HG02571 (cell line): ENCODE measurements at regions not wholly inside any gene's neighbourhood (a gene's known extent, or its start where the extent isn't known, plus 50 kb on each side); places are given as distances from the start of the nearest gene placed in this dataset.
"Not testable (repeated sequence)": the region's sequence is repeated elsewhere in the genome, so short reads cannot be mapped to it uniquely, and the experiment has no call there.

Source experiments
- ATAC-seq: cut with Tn5 transposase; IDR thresholded peaks from one replicate; pipeline ENCODE4 v1.9.1; 2021; ENCODE audit warnings: mild to moderate bottlenecking, moderate library complexity; ENCODE audit not compliant: unreplicated experiment

- ATAC-seq: no peak
These were observed 967.2 kb downstream of the RPA4 start for GRCh38 chrX:97850911-97851310.

GRCh38 chrX:97854086-97854485 lies 970.4 kb downstream of the RPA4 start:
- ATAC-seq: no peak

GRCh38 chrX:97858592-97858991 lies 974.9 kb downstream of the RPA4 start:
- ATAC-seq: no peak

DNA sequence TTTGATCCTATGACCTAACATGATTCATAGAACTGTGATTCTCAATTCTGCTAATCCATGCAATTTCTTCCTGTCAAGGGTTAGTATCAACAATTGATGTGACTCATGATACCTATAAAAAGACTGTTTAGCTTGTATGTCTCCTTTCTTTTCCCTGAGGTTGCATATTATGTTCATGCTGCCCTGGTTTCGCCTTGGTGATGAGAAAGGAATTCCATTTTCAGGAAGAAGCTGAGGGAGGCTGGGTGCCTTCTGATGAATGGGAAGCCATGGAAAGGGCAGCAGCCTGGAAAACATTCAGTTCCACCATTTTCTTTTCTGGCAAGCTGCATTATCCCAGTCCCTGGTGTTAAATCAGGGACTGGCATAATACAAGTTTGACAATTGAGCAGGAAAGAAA lies 976.5 kb downstream of the RPA4 start:
- ATAC-seq: no peak

GRCh38 chrX:97863261-97863660 lies 979.6 kb downstream of the RPA4 start:
- no peak for ATAC-seq

- no peak for ATAC-seq
These were observed 983.6 kb downstream of the RPA4 start for GRCh38 chrX:97867266-97867665.

GRCh38 chrX:97876697-97877407 lies 993.1 kb downstream of the RPA4 start:
- ATAC-seq: no peak

GRCh38 chrX:97882306-97882705 lies 998.6 kb downstream of the RPA4 start:
- no peak for ATAC-seq

GRCh38 chrX:97895751-97896150 lies 1012.0 kb downstream of the RPA4 start:
- ATAC-seq: no peak

DNA sequence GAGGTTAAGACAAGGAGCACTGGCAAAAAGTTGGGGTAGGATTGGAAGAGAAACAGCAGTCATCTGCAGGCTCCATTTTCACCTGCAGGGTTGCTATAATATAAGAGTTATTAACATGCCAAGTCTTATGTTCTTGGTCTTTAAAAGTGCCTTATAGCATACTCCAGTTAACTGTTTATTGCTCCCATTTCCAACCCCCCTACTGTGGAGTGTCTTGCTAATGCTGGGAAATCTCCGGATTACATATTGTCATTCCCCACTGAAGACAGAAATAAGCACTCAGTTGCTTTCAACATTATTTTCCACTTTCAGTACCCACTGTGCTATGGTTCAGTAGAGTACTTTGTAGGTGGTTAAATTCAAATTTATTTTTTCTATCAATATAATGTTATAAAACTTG lies 1014.3 kb downstream of the RPA4 start:
- no peak for ATAC-seq

DNA sequence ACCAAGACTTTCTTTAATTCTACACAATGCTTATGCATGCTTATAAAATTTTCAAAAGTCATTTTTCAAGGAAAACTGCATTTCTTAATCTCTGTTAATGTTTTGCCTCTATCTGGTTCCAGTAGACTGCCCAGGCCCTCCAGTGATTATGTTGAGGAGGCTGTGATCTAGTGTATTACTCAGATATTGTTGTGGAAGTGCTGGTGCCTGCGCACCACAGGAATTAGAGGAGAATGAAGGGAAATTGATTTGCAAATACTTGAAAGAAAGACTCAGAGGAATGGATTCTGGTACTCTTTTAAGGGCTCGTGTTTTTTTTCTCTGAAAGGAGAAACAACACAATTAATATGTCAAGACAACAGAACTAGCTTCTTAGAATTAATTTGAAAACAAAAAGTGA lies 1015.1 kb downstream of the RPA4 start:
- ATAC-seq: no peak

DNA sequence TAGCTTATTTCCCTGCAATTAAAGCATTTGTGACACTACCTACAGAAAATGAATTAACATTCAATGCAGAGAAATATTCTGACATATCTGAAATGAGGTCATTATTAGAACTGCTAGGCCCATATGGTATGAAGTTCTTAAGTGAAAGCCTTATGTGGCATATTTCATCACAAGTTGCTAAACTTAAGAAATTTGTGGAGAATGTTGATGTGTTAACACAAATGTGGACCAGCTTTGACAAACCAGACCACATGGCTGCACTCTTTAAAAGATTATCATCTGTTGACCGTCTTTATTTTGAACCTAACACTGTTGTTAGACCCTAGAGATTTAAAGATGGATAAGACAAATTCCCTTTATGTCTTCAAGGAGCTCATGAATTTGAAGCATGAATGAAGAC lies 1024.1 kb downstream of the RPA4 start:
- no peak for ATAC-seq

DNA sequence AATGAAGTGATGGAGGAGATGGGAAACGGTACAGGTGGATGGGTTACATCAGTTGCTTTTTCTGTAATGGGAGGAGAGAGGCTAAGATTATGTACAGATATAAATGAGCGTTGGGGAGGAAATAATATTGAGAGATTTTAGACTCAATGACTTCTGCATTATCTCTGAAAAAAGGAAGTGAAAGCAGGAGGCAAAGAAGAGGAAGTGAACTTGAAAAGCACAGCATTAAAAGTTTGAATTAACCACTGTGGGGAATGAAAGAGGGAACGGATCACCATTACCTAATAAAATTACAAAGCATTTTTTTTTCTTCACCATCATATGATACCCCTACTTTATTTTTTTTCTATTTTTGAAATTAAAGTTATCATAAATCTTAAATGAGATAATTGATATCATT lies 1025.5 kb downstream of the RPA4 start:
- ATAC-seq: peak; percentile 66

- ATAC-seq: not testable (repeated sequence)
These were observed 1031.7 kb downstream of the RPA4 start for GRCh38 chrX:97915390-97915789.

GRCh38 chrX:97921223-97921622 lies 1037.5 kb downstream of the RPA4 start:
- not testable (repeated sequence) for ATAC-seq

DNA sequence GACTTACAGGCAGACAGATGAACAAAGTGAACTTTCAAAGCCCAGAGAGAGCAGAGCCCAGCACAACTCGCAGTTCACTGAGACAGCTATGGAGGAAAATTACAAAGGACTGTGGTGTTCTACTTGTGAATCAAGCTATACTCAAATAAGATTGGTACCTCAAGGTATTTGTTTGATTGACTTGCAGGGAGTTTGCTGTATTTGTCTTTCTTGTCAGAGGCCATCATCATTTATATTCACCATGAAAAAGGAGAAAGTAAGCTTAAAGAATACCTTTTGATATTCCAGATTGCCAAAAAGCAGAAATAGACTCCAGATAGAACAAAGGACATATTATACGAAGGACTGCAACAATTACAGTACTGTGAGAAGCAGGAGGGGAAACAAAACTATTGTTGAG lies 1047.9 kb downstream of the RPA4 start:
- no peak for ATAC-seq

DNA sequence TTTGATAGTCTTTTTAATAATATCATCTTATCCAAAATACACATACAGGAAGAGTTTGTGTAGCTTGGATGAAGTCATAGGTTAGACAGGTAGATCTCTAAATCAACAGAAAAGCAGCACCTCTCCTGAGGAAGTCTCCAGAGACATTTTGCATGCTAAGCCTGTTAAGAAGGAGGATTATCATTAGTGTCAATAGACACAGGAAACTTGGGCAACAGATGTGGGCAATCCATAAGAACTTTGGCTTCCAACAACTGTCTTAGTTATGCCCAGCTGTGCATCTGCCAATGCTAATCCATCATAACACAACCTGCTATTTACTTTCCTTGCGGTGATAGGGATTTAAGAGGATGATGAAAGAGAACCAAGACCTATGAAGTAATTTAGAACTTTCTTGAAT lies 1052.6 kb downstream of the RPA4 start:
- no peak for ATAC-seq

DNA sequence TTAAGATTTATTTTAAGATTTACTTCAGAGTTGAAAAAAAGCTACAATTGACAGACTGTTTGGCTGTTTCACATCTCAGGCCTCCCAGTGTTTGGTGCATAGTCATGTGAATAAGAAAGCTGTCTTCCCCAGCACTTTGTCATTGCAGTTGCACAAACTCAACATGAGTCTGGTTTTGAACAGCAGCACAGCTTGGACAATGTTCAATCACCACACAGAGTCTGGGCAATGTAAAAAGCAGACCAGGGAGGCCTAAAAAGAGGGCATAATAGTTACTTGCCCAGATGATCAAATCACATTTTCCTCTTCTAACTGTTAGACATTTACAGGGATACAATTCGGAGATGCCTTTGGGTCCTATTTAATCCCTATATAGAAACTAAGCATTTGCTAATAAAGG lies 1055.0 kb downstream of the RPA4 start:
- ATAC-seq: no peak

DNA sequence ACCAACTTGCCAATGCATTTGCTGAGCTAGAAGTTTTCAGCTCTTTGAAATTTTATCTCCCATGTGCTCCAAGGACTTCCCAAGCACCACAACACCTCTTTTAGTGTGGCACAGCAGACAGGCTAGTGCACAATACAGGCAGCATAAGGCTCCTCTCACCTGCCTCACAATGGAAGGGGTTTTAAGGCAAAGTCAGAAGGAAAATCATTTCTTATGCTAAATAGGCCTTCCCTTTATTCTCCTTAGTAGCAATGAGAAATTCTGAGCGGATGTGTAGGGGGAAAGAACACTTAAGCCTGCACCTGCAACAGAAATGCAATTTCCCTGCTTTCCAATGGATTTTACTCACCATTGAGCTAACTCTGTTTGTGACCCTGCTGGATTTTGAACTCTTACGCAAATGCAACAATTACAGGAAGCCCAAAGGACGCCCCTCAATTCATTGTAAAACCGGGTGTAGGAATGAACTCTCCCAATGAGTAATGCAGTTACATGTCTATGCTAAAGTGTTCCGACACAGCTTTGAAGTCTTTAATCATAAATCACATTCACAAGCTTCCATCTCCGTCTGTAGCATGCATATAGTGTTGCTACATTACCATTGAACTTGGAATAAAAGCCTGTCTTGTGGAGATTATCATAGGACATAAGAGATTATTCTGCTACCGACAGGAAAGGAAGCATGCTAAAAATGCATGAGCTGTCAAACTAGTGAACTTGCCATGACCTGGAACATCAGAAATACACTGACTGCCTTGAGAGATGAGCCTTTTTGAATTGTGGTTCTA lies 1084.9 kb downstream of the RPA4 start:
- no peak for ATAC-seq

DNA sequence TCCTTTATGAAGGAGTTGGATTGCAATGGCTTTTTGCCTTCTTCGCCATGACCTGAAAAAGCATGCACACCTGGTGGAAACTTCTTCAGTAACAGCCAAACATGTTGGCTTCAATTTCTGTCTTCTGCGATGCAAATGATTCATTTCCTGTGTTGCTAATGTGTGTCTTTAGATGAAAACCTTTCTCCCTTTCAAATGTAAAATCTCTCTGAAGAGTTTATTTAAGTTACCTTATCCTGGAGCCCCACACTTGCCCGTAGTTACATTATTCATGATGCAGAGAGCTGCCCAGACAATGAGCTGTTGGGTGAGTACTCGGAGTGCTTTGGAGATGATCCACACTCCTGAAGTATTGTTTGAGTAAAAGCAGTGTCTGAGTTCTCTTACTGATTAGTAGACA lies 1100.9 kb downstream of the RPA4 start:
- no peak for ATAC-seq

DNA sequence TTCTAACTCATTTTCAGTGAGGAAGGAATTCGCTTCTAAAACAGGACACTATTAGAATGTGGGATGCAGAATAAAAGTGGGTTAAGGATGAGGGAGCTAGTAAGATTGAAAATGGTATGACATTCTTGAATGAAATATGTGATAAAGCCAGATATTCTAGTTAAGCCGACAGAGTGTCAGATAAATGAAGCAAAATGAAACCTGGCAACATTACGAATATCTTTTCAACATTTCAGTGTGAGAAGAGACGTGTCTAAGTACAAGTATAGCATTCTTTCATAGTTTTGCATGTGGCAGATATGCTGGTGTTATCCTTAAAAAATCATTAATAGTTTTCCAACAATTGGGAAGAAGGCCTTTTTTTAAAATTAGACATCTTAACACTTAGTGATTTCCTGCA lies 1101.4 kb downstream of the RPA4 start:
- ATAC-seq: no peak

DNA sequence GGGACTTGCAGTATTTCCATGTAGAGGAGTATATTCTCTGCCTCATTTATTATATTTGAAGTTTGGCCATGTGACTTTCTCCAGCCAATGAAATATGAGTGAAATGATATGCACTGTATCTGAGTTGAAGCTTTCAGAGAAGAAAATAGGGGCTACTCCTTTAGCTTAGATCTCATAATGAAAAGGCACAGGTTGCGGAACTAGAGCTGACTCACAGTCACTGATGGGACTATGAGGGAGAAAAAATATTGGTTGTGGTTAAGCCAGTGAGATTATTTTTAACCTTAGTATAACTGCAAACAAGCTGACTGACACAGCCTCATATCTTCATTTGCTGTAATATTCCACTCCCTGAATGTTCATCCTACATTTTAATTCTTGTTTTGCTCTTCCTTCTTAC lies 1104.3 kb downstream of the RPA4 start:
- no peak for ATAC-seq

GRCh38 chrX:97995834-97996233 lies 1112.1 kb downstream of the RPA4 start:
- ATAC-seq: no peak
